IPS DF 4.7 (cell line): ENCODE measurements at regions not wholly inside any gene's neighbourhood (a gene's known extent, or its start where the extent isn't known, plus 50 kb on each side); places are given as distances from the start of the nearest gene placed in this dataset.
"Not testable (repeated sequence)": the region's sequence is repeated elsewhere in the genome, so short reads cannot be mapped to it uniquely, and the experiment has no call there.

Experiments
- DNase-seq: peaks from one replicate; pipeline ENCODE4 v3.0.0-alpha.2; 2013; ENCODE audit warnings: low spot score; ENCODE audit errors: extremely low read depth

DNA sequence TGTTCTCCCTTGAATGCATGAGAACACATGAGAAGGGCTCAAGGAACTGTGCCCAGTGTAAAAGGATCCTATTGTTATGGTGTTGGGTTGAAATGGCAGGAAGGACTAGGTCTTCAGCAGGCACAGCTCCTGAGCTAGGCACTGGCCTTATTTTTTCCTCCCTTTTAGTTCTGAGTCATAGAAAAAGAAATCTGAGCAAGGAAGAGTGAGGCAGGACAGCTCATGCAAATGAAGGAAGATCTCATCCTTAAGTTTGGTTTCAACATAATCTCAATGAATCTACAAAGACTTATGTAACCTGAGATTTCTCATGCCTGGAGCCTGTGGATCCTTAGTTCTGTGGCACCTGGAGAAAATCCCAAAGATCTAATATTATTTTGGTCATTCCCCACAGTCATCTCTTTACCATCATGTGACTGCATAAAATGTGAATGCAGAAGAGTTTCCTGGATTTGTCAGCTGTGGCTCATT lies 188.6 kb upstream of the TBL1XR1 start:
- no peak for DNase-seq

DNA sequence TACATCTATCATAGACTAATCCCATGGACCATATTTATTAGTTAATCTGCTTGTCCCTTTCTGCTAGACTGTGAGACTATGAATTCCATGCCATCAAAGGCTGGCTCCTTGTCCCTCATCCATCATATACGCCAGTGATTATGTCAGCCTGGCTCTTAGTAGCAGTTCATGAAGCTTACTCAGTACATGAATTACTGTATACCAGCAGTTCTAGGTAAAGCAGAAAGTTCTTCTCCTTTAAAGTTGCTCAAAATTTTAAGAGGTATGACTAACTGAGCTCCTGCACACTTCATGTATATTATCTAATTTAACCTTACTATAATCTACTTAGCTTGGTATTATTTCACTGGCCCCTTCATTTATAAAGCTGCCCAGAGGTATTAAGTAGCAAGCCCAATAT lies 190.9 kb upstream of the TBL1XR1 start:
- DNase-seq = no peak

DNA sequence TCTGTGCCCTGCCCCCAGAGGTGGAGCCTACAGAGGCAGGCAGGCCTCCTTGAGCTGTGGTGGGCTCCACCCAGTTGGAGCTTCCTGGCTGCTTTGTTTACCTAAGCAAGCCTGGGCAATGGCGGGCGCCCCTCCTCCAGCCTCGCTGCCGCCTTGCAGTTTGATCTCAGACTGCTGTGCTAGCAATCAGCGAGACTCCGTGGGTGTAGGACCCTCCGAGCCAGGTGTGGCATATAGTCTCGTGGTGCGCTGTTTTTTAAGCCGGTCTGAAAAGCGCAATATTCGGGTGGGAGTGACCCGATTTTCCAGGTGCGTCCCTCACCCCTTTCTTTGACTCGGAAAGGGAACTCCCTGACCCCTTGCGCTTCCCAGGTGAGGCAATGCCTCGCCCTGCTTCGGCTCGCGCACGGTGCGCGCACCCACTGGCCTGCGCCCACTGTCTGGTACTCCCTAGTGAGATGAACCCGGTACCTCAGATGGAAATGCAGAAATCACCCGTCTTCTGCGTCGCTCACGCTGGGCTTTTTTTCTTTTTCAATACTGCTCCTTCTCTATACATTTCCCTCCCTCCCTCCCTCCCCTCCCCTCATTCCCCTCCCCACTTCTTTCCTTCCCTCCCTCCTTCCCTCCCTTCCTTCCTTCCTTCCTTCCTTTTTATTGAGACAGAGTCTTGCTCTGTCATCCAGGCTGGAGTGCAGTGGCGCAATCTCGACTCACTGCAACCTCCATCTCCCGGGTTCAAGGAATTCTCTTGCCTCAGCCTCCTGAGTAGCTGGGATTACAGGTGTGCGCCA lies 197.1 kb upstream of the TBL1XR1 start:
- not testable (repeated sequence) for DNase-seq

DNA sequence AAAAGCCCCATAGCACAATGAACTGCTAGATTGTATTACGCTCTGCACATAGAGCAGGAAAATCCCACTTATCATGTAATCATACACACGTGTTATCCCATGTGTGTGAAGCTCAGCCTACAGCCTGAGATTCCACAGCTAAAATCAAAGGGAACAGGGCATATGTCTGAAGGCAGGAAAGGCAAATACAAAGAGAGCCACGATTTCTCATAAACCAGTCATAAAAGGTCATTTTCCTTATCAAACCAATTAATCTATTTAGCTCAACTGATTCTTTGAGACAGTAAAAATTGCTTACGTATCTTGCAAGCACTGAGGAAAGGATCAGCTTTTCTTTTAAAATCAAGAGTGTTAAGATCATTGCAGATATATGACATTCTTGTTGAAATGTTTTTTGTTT lies 199.5 kb upstream of the TBL1XR1 start:
- no peak for DNase-seq

DNA sequence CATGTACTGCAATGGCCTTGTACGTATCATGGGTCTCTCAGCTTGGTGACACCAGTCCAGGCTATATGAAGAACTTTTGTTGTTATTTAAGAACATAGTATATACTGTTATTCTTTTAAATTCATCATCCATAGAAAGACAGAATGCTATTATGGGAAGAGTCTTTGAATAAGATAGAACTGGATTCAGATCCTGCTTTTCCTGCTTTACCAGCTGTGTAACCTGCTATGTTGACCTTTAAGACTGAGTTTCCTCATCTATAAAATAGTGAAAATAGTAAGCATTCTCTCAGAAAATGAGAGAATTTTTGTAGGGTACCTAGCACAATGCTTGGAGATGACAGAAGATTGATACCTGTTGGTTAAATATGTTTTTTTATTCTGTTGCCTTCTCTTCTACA lies 204.1 kb upstream of the TBL1XR1 start:
- DNase-seq = no peak

DNA sequence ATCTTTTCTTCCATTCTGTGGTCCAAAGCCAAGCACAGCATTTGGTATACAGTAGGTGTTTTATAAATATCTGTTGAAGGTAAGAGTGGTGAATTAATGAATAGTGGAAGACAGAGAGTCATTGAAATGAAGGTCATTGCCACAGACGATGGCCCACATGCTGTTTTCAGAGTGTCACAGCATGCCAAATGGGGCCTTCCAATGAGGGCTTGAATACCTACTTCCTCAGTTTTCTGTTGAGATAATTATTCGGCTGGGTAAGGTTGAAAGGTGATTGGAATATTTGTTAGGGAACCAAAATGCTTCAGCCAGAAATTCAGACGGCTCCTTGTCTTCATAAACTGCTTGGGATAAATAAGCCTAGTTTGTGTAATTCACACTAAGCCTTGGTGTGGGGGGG lies 205.3 kb upstream of the TBL1XR1 start:
- no peak for DNase-seq

DNA sequence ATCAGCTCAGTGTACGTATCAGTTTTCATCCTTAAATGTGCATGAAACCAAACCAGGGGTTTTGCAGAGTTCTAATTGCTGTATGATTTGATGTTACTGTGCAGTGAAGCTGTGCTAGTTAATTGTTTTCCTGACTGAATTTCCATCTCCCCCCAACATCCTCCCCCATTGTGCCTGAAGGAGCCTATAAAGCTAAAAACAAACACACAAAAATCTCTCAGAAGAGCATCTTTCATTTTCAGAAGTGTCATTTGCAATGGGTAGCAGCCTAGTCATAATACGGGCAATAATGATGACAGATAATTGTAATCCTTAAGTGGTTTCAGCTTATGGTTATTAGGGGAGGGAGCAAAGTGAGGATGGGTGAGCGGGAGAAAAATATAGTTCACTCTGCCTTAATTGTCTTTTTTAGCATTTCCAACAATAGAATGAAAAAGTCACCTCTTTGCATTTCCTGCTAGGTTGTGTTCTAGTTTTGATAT lies 207.9 kb upstream of the TBL1XR1 start:
- no peak for DNase-seq

DNA sequence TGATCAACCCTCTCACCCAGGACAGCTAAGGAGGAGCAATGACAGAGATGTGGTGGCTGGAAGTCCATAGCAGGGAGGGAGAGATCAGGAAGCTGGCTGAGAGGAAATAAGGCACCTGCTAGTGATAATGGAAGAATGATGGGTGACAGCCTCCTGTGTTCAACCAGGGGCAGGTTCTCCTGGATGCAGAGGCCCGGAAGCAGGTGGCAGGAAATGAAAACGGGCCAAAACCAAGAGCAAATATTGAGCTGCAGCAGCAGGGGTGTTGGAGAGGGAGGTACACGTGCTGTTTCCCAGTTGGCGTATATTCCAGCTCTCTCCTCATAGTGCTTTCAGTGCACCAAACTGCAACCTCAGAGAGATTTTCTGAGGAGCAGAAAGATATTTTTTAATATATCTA lies 213.4 kb upstream of the TBL1XR1 start:
- DNase-seq = no peak

DNA sequence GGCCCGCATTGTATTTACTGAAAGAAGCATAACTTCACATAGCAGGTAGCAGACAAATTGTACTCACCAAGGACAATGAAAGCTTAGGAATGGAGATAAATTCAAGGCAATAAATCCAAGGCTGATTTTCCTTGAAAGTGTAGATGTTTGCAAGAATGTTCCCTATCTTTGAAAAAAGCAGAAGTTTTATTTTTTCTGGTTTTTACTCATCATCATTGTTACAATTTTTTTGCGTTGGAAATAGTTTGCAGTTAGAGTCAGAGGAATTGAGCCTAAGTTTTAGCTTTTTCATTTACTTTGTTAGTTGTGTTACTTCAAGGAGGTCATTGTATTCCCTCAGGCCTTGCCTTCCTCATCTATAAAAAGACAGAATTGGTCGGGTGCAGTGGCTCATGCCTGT lies 213.9 kb upstream of the TBL1XR1 start:
- DNase-seq = no peak

DNA sequence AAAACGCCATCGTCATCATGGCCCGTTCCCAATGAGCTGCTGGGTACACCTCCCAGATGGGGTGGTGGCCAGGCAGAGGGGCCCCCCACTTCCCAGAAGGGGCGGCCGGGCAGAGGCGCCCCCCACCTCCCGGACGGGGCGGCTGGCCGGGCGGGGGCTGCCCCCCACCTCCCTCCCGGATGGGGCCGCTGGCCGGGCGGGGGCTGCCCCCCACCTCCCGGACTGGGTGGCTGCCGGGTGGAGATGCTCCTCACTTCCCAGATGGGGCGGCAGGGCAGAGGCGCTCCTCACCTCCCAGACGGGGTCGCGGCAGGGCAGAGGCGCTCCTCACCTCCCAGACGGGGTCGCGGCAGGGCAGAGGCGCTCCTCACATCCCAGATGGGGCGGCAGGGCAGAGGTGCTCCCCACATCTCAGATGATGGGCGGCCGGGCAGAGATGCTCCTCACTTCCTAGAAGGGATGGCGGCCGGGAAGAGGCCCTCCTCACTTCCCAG lies 215.4 kb upstream of the TBL1XR1 start:
- DNase-seq = not testable (repeated sequence)

DNA sequence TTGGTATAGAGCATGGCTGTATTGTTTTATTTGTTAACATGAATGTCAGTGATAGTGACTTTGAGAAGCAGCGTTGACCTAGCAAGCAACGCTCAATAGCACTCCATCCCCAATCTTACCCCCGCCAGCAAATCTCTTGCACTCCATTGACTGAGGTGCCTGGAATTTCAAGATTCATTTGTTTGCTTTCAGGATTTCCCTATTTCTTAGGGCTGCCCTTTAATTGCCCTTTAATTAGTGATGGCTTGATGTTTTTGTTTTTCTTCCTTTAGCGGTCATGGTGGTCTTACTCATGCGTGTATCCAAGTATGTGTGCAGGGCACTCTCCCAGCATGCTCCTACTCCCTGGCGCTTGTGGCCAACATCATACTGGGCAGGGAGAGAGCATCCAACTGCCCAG lies 216.8 kb upstream of the TBL1XR1 start:
- no peak for DNase-seq

DNA sequence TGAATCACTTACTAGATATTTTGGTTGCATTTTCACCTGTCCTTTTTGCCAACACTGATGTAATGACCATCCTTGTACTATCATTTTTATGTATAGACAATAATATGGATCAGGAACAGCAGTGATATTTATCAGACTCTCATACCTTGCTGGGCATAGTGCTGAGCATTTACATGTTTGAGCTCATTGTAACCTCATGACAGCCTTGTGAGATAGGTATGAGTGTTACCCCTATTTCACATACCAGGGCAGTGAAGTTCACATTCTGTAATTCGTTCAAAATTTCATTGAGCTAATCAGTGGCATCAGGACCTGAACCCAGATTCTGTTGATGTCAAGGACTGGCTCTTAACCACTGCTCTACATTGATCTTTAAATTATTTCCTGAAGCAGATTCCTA lies 221.5 kb upstream of the TBL1XR1 start:
- DNase-seq = no peak

DNA sequence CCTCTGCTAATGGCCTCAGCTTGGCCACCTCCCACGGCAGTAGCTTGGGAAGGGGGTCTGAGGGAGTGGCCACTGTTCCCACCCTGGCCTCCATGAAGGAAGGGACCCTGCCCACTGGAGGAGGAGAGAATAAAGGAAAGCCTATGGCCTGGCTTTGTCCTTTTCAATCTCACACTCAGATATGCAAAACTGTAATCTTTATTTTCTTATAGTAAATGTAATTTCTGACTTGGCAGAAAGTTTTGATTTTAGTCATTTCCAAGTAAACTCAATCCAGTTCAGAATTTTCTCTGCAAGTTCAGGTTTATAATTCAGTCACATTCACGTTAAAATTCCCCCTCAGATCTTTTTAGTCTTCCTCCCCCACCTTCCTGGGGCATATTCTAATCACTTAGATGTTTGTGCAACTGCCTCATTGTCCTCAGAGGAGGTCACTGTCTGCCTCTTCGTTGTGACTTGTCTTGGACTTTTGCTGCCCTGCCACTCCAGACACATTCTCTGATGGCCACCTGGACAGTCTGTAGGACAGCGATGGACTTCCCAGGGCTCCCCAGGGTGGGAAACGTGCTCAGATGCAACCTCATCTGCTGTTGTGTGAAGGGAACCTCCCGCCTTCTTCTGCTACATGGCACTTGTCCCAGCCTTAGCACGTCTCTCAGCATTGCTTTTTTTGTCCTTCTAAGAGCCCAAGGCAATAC lies 222.8 kb upstream of the TBL1XR1 start:
- no peak for DNase-seq

DNA sequence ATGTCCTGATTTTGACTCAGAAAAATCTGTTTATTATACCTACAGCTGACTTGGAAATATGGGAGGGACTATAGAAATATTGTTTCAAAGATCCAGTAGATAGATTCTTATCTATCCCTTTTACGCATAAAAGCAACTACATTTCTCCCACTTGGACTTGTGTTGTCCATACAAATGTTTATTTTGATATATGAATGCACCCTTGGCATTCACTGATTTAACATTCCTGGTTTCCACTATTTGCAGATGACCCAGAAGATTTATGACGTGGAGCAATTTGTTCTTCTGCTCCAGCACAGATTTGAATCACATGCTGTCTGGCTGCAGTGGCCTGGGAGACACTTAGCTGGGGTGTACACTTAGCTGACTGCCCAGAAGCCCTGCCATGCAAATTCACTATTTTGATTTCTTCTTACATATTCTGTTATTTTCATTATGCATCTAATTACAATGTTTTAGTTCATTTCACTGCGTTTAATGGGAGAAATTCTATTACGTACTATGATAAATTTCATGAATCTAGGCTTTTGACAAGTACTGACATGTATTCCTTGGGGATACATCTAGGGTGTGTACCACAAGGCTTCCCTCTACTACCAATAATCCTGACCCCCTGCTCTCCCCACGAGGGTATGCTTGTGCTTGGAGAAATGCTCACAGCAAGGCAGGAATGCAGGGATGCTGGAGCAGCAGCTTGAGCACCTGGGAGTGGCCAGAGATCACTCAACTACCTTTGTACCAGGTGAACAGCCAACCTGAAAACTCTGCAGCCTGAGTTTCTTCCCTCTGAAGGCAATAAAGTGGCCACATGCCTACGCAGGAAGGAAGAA lies 223.6 kb upstream of the TBL1XR1 start:
- no peak for DNase-seq

DNA sequence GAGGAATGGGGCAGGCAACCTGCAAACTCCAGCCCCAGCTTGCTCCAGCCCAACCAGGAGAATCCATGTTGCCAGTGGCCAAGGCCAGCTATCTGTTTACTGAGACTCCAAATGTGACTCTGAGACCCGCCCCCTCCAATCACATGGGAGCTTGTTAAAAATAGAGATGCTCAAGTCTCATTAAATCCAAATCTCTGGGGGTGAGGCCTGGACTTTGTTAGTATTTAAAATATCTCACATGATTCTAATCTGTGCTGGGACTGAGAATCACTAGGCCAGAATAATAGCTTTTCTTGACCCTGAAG lies 224.2 kb upstream of the TBL1XR1 start:
- no peak for DNase-seq

DNA sequence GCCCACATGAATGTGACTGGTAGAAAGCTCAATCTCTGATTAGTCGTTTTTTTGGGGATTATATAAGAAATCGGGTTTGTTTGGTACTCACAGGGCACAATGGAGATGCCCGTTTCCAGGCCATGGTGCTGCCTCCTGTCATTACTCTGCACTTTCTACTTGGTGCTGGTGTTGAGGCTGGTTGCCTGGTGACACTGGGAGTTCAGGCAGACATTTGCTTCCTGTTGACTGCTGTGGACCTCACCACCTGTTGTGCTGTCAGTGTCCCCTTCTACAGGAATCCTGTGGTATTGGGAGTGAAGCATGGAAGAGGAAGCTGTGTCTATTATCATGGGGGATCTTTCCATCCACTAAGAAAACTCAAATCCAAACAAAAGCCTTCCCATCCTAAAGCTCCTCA lies 227.2 kb upstream of the TBL1XR1 start:
- DNase-seq = no peak

DNA sequence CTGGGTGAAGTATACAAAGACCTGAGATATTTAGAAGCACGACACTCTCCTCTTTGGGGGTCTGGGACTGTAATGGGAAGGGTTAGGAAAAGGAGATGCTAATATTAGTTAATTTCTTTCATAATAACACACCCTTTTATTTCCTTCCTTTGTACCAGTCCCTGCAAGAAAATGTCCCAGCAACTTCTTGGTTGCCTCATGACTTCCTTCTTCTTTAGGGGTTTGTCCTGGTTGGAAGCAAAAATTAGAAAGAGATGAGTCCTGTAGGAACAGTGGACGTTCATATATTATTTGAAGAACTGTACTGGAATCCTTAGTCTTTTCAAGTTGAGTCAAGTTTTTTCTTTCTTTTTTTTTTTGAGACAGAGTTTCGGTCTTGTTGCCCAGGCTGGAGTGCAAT lies 227.8 kb upstream of the TBL1XR1 start:
- DNase-seq = no peak

DNA sequence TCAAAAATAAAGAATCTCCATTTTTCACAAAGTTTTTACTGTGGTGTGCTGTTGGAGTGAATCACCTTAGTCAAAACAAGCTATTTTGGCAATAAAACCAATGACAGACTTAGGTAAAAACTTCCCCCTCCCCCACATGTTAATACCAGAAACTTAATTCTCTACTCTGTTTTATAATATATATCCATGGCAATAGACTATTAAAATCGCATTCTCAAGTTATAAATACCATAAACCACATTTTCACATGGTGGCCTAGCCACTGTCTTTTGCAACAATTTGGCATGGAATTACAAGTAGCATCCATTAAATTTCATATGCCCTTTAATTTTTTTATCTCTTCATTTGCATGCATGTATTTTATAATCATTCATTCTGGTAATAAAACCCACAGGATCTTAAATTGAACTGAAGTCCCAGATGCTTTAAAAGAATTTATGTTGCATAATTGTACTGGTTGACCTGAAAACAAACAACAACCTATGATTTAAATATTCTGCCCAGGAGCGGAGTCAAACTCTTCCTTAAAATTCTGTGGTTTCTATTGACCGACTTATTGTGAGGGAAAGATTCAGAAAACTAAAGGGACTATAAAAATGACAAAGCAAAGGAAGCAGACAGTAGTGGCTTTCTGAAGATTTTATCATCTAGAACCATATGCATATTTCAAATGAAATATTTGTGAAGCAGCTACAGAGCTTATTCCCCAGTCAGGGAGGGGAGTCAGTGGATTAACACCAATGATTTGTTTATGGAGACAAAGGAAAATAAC lies 229.0 kb upstream of the TBL1XR1 start:
- no peak for DNase-seq

DNA sequence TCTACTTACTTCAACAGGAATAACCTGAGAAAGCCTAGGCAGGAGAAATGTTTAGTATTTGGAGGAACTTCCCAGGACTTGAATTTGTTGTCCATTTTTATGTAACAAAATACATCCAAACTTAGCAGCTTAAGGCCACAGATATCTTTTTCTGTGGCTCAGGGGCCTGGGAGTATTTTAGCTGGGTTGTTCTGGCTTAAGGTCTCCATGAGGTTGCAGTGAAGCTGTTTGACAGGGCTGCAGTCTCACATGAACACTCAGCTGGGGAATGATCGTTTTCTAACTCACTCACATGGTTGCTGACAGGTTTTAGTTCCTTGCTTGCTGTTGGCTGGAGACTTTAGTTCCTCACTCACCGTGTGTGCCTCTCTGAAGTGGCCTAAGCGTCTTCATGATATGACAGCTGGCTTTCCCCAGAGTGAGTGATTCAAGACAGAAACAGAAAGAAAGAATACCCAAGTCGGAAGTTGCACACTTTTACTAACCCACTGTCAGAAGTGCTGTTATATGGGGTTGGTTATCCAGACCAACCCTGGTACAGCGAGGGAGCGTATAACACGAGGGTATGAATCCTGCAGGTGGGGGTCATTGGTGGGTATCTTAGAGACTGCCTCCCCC lies 229.7 kb upstream of the TBL1XR1 start:
- no peak for DNase-seq

DNA sequence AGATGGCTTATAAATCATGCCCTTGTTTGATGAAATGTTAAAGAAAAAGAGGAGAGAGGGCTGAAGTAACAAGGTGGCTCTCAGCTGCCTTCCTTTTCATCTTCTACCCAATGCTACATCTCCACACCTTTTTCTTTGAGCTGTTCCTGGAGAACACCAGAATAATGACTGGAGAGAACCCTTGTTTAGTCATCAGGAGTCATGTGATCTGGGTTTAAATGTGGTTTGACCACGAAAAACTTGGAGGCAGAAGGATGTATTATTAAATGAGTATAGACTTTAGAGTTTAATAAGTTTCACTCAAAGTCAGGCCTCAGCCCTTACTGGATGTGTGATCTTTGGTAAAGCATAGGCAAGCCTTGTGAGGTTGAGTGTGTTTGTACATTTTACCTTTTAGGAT lies 230.3 kb upstream of the TBL1XR1 start:
- DNase-seq = no peak

DNA sequence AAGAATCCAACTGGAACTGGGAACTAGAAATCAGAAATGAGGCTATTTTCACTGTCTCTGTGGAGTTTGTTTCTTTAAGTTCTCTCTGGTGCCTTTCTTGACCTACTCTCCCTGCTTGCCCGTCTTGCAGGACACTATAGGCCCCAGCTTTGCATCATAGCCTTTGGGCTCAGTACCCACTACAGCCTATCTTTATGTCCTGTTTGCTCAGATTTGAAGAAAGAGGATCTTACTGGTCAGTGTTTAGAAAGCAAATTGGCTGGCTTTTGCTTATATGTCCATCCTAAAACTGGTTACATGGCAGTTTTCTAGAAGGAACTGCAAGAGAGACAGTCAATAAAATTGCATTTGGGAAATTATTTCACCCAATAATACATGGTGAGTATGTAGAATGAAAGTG lies 231.8 kb upstream of the TBL1XR1 start:
- no peak for DNase-seq
